GM10266 (cell line): ENCODE measurements at regions not wholly inside any gene's neighbourhood (a gene's known extent, or its start where the extent isn't known, plus 50 kb on each side); places are given as distances from the start of the nearest gene placed in this dataset.

Experiments used
- DNase-seq: peaks from one replicate; pipeline ENCODE4 v3.0.0; 2012; ENCODE audit errors: extremely low spot score
- TF ChIP-seq, protein P1 (sequence below): IDR thresholded peaks from 2 replicates; pipeline ENCODE4 v1.5.1; 2012; ENCODE audit warnings: mild to moderate bottlenecking, low read depth; ENCODE audit not compliant: control insufficient read depth, insufficient read depth; ENCODE audit errors: missing control alignments

- TF ChIP-seq, protein P1, sequence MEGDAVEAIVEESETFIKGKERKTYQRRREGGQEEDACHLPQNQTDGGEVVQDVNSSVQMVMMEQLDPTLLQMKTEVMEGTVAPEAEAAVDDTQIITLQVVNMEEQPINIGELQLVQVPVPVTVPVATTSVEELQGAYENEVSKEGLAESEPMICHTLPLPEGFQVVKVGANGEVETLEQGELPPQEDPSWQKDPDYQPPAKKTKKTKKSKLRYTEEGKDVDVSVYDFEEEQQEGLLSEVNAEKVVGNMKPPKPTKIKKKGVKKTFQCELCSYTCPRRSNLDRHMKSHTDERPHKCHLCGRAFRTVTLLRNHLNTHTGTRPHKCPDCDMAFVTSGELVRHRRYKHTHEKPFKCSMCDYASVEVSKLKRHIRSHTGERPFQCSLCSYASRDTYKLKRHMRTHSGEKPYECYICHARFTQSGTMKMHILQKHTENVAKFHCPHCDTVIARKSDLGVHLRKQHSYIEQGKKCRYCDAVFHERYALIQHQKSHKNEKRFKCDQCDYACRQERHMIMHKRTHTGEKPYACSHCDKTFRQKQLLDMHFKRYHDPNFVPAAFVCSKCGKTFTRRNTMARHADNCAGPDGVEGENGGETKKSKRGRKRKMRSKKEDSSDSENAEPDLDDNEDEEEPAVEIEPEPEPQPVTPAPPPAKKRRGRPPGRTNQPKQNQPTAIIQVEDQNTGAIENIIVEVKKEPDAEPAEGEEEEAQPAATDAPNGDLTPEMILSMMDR: no peak
- no peak for DNase-seq
Measured at GRCh38 chr14:23816371-23816770, 137.2 kb upstream of the DHRS4 start.

GRCh38 chr14:23817164-23817767 is 136.3 kb upstream of the DHRS4 start:
- no peak for DNase-seq
- TF ChIP-seq, protein P1: no peak

DNA sequence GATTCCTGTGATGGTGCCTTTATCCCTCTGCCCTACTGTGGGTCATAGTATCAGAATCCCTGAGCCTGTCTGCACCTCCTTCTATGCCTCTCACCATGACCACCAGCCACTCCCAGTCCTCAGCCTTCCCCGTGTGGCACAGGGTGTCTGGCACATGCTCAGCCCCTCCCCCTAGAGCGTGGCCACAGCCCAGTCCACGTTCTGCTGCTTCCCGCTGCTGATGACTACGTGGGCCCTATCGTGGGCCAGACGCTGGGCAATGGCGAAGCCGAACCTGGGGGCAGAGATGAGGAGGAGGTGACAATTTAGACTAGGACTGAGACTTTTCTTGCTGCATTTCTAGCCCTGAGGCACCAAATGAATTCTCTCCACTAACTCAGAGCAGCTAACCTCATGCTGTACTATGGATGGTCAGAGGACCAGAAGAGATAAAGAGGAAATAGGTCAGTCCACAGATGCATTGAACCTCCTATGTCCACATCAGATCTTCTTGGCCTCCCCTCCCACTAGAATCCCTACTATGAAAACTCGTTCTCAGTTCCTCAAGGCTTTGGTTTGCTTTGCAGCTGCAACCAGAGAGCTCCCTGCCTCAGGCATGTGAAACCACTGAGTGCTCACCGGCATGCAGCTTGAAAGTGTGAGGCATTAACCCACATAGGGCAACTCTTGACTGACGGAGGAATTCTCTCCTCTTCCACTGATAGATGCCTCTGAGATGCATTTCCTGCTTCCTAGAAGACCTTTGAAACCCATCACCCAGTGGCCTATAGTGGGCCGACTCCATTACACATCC is 126.3 kb upstream of the DHRS4 start:
- TF ChIP-seq, protein P1: no peak
- no peak for DNase-seq

GRCh38 chr14:23828001-23828400 is 125.6 kb upstream of the DHRS4 start:
- no peak for DNase-seq
- TF ChIP-seq, protein P1: no peak

GRCh38 chr14:23828616-23829015 is 125.0 kb upstream of the DHRS4 start:
- TF ChIP-seq, protein P1: no peak
- DNase-seq: no peak

DNA sequence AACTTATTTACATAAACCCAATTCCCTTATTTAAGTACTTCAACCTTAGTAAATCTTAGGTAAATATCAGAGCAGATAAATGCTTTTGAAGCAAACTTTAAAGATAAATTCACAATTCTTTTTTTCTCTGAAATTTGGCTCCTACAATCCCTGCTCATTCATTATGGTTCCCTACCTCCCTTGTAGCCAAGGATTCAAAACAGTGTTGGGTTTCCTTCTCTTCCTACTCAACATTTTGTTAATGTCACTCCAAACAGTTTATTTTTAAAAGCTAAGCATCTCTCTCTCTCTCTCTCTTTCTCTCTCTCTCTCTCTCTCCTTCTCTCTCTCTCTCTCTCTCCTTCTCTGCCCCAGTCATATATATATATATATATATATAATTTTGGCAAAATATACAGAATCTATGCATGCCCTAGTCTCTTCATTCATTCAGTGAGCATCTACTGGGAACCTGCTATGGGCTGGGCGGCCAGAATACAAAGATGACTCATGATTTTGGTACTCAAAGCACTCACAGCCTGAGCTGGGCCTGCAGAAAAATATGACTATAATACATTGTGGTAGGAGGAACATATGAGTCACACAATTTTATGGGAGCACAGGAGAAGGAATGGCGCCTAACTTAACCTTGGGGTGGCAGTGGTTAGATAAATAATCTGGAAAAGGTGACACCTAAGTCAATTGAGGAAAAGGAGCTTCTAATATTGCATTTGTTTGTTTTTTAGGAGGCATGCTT is 123.7 kb upstream of the DHRS4 start:
- TF ChIP-seq, protein P1: no peak
- DNase-seq: no peak
